ENCODE measurements at regions not wholly inside any gene's neighbourhood (a gene's known extent, or its start where the extent isn't known, plus 50 kb on each side); places are given as distances from the start of the nearest gene placed in this dataset.
A peak's percentile ranks its signal among the peaks of the same experiment; 100 is the strongest.
"Not testable (repeated sequence)": the region's sequence is repeated elsewhere in the genome, so short reads cannot be mapped to it uniquely, and the experiment has no call there.

GRCh38 chr2:12618576-12618975 lies 98.2 kb upstream of the TRIB2 start:
- DNase-seq (ENCODE audit: low read depth) = no peak

- DNase-seq (ENCODE audit: low read depth) = peak; percentile 90
Measured at GRCh38 chr2:12619975-12620374, 96.8 kb upstream of the TRIB2 start.

- no peak for DNase-seq (ENCODE audit: low read depth)
Measured at GRCh38 chr2:12620759-12621158, 96.0 kb upstream of the TRIB2 start.

GRCh38 chr2:12623051-12623450 lies 93.7 kb upstream of the TRIB2 start:
- DNase-seq (ENCODE audit: low read depth) = no peak

GRCh38 chr2:12624384-12624783 lies 92.4 kb upstream of the TRIB2 start:
- DNase-seq (ENCODE audit: low read depth) = no peak

GRCh38 chr2:12624905-12625598 lies 91.7 kb upstream of the TRIB2 start:
- no peak for DNase-seq (ENCODE audit: low read depth)

- DNase-seq (ENCODE audit: low read depth) = not testable (repeated sequence)
Measured at GRCh38 chr2:12628541-12628940, 88.2 kb upstream of the TRIB2 start.

GRCh38 chr2:12636837-12637581 lies 79.7 kb upstream of the TRIB2 start:
- no peak for DNase-seq (ENCODE audit: low read depth)

- DNase-seq (ENCODE audit: low read depth) = no peak
Measured at GRCh38 chr2:12637754-12638153, 79.0 kb upstream of the TRIB2 start.

GRCh38 chr2:12641441-12641840 lies 75.3 kb upstream of the TRIB2 start:
- DNase-seq (ENCODE audit: low read depth) = no peak

GRCh38 chr2:12642332-12642731 lies 74.4 kb upstream of the TRIB2 start:
- DNase-seq (ENCODE audit: low read depth) = no peak

GRCh38 chr2:12642859-12643258 lies 73.9 kb upstream of the TRIB2 start:
- no peak for DNase-seq (ENCODE audit: low read depth)

GRCh38 chr2:12649602-12650400 lies 66.9 kb upstream of the TRIB2 start:
- no peak for DNase-seq (ENCODE audit: low read depth)

- no peak for DNase-seq (ENCODE audit: low read depth)
Measured at GRCh38 chr2:12651641-12652040, 65.1 kb upstream of the TRIB2 start.

- DNase-seq (ENCODE audit: low read depth) = no peak
Measured at GRCh38 chr2:12652723-12653122, 64.0 kb upstream of the TRIB2 start.

- DNase-seq (ENCODE audit: low read depth) = no peak
Measured at GRCh38 chr2:12657560-12657959, 59.2 kb upstream of the TRIB2 start.

GRCh38 chr2:12658310-12658945 lies 58.3 kb upstream of the TRIB2 start:
- DNase-seq (ENCODE audit: low read depth) = no peak

- DNase-seq (ENCODE audit: low read depth) = no peak
Measured at GRCh38 chr2:12661489-12661888, 55.2 kb upstream of the TRIB2 start.

- no peak for DNase-seq (ENCODE audit: low read depth)
Measured at GRCh38 chr2:12663306-12664037, 53.3 kb upstream of the TRIB2 start.

- no peak for DNase-seq (ENCODE audit: low read depth)
Measured at GRCh38 chr2:12665334-12665733, 51.4 kb upstream of the TRIB2 start.

GRCh38 chr2:12666445-12666844 lies 50.3 kb upstream of the TRIB2 start:
- DNase-seq (ENCODE audit: low read depth) = no peak
